ENCODE measurements at regions not wholly inside any gene's neighbourhood (a gene's known extent, or its start where the extent isn't known, plus 50 kb on each side); places are given as distances from the start of the nearest gene placed in this dataset.
"Not testable (repeated sequence)": the region's sequence is repeated elsewhere in the genome, so short reads cannot be mapped to it uniquely, and the experiment has no call there.

DNA sequence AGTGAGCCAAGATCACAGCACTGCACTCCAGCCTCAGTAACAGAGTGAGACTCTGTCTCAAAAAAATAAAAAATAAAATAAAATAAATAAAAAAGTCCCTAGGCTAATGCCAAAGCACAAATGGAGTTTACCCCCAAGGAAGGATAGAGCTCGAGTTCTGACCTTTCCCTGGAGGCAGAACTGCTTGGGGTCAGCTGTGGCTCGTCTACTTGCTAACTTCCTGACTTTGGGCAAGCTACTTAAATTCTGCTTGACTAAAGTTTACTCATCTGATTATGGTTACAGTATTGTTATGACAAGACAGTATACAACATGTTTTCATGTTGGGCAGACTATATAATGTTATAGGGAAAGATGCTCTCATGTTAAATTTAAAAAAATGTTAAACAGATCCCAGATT lies 359.2 kb downstream of the DNAH5 start:
- no peak for DNase-seq (ENCODE audit: low read depth in 1 of 2, low spot score in 1 of 2)
- TF ChIP-seq JUND (IDR thresholded peaks at IDR 0.05; ENCODE audit: low read depth): no peak

DNA sequence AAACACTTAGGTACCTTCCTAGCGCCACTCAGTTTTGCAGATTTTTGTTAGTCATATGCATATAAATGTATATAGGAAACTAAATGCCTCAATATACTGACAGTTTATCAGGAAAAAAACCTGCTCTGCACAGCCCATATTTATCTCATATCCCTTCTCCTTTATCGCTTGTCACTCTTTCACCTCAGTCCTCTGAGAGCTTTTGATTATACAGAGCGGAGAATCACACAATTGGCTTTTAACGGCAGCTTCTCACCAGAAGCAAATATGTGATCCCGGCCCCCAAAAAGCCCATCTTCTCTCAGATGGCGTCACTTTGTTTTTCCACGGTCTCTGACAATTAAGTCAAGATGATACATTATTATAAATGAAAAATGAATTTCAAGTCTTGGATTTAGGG lies 362.6 kb downstream of the DNAH5 start:
- DNase-seq (ENCODE audit: low read depth in 1 of 2, low spot score in 1 of 2): no peak
- in situ Hi-C loops (cut with HindIII; ENCODE audit: low pct_unique_long_range_greater_than_20kb, low sequenced_read_pairs): no loop called here
- TF ChIP-seq JUND (IDR thresholded peaks at IDR 0.05; ENCODE audit: low read depth): no peak

More for the DNA sequence above, 359.2 kb downstream of the DNAH5 start:
- in situ Hi-C loops (cut with HindIII; ENCODE audit: low pct_unique_long_range_greater_than_20kb, low sequenced_read_pairs): no loop called here

DNA sequence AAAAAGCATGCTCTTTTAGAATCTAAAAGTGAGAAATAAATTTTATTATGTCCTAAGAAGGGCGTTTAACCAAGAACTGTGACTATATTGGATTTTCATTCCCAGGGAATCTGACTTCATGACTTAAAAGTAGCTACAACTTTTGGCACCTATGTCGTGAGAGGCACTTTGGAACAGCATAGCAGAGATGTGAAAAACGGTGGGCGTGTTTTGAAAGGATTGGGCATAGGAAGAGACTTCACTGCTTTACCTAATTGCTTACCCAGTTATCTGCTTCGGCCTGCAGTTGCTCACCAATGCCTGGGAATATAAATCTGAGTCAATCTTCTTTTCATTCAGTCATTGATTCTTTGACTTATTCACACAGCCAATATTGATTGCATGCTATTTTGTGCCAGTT lies 363.4 kb downstream of the DNAH5 start:
- DNase-seq (ENCODE audit: low read depth in 1 of 2, low spot score in 1 of 2): no peak
- in situ Hi-C loops (cut with HindIII; ENCODE audit: low pct_unique_long_range_greater_than_20kb, low sequenced_read_pairs): no loop called here
- no peak for TF ChIP-seq JUND (IDR thresholded peaks at IDR 0.05; ENCODE audit: low read depth)

DNA sequence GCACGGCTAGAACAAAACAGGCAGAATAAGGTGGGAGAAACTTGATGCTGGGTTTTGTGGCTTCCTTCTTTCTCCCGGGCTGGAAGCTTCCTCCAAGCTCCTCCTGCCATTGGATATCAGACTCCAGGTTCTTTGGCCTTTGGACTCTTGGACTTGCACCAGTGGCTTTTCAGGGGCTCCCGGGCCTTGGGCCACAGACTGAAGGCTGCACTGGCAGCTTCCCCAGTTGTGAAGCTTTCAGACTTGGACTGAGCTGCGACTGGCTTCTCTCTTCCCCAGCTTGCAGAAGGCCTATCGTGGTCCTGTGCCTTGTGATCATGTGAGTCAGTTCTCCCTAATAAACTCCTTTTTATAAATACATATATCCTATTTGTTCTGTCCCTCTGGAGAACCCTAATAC lies 364.4 kb downstream of the DNAH5 start:
- in situ Hi-C loops (cut with HindIII; ENCODE audit: low pct_unique_long_range_greater_than_20kb, low sequenced_read_pairs): no loop called here
- no peak for TF ChIP-seq JUND (IDR thresholded peaks at IDR 0.05; ENCODE audit: low read depth)
- no peak for DNase-seq (ENCODE audit: low read depth in 1 of 2, low spot score in 1 of 2)

DNA sequence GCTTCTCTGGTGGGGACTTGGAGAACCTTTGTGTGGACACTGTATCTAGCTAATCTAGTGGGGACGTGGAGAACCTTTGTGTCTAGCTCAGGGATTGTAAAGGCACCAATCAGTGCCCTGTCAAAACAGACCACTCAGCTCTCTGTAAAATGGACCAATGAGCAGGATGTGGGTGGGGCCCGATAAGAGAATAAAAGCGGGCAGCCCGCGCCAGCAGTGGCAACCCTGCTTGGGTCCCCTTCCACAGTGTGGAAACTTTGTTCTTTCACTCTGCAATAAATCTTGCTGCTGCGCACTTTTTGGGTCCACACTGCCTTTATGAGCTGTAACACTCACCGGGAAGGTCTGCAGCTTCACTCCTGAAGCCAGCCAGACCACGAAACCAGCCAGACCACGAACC lies 365.4 kb downstream of the DNAH5 start:
- DNase-seq (ENCODE audit: low read depth in 1 of 2, low spot score in 1 of 2); in situ Hi-C loops (cut with HindIII; ENCODE audit: low pct_unique_long_range_greater_than_20kb, low sequenced_read_pairs): not testable (repeated sequence)

DNA sequence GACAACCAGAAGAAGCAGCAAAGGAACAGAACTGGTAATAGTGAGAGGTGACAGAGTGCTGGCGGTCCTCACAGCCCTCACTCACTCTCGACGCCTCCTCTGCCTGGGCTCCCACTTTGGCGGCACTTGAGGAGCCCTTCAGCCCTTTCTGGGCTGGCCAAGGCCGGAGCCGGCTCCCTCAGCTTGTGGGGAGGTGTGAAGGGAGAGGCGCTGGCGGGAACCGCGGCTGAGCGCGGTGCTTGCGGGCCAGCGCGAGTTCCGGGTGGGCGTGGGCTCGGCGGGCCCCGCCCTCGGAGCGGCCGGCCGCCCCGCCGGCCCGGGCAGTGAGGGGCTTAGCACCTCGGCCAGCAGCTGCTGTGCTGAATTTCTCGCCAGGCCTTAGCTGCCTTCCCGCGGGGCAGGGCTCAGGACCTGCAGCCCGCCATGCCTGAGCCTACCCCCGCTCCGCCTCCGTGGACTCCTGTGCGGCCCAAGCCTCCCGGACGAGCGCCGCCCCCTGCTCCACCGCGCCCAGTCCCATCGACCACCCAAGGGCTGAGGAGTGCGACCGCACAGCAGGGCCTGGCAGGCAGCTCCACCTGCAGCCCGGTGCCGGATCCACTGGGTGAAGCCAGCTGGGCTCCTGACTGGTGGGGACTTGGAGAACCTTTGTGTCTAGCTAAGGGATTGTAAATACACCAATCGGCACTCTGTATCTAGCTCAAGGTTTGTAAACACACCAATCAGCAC lies 366.0 kb downstream of the DNAH5 start:
- DNase-seq (ENCODE audit: low read depth in 1 of 2, low spot score in 1 of 2); in situ Hi-C loops (cut with HindIII; ENCODE audit: low pct_unique_long_range_greater_than_20kb, low sequenced_read_pairs): not testable (repeated sequence)

DNA sequence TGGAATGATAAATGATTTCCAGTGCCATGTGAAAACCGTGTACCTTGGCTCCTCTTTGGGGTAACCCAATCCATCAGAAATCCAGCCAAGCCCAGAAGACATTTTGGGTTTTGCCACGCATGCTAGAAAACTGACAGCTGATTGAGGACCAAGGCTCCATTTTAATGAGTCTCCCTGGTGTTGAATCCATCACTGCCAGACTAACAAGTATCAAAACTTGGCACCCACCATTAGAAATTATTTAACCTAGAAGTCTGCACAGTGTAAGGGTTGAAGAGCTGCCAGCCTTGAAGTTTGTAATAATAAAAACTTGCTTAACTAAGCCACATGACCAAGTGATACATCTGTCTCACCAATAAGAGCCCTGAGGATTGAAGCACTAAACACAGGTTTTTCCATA lies 369.9 kb downstream of the DNAH5 start:
- in situ Hi-C loops (cut with HindIII; ENCODE audit: low pct_unique_long_range_greater_than_20kb, low sequenced_read_pairs): no loop called here

DNA sequence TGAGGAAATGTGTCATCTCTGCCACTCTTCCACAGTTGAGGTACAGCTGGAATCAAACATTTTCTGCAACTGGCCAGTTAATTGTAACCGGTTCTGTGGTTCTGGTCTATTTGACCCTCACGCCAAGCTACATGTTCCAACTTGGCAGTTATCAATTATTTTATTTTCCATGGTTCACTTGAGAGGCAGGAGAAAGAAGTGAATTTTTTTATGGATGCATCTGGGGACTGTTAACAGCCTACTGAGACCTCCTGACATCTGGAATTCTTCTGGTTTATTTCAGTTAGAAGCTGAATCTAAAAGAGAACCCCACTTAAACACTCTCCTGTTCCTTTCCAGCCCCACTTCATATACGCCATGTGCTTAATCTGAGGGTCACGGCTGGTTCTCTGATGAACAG lies 372.3 kb downstream of the DNAH5 start:
- no peak for DNase-seq (ENCODE audit: low read depth in 1 of 2, low spot score in 1 of 2)
- no peak for TF ChIP-seq JUND (IDR thresholded peaks at IDR 0.05; ENCODE audit: low read depth)
- in situ Hi-C loops (cut with HindIII; ENCODE audit: low pct_unique_long_range_greater_than_20kb, low sequenced_read_pairs): no loop called here

More for the DNA sequence above, 369.9 kb downstream of the DNAH5 start:
- TF ChIP-seq JUND (IDR thresholded peaks at IDR 0.05; ENCODE audit: low read depth): no peak
- no peak for DNase-seq (ENCODE audit: low read depth in 1 of 2, low spot score in 1 of 2)

DNA sequence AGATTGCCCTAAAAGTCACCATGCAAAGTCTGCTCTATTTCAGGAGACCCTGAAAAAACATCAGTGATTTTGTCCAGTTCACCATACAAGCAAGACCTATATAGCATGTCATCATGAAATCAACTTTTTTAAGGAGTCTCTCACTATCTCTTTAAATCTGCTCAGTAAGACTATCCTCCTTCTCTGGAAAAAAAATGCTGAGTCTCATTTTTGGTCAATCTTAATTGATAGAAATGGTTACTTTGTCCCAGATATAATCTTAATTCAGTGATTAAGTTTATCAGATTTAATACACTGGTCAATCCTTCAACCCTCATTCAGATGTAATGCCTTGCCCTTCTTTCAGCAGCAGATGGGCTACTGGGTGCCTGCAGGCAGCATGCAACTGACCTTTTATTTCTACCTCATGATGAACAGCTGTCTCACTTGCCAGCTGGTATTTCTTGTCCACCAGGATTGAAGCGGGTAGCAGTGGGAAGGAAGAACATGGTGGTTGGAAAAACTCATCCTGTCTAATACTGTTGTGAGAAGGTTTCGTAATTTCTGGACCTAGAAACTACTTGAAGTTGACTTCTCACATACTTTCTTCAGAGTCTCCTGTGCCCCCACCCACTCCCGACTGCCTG lies 375.3 kb downstream of the DNAH5 start:
- no peak for DNase-seq (ENCODE audit: low read depth in 1 of 2, low spot score in 1 of 2)
- TF ChIP-seq JUND (IDR thresholded peaks at IDR 0.05; ENCODE audit: low read depth): no peak
- in situ Hi-C loops (cut with HindIII; ENCODE audit: low pct_unique_long_range_greater_than_20kb, low sequenced_read_pairs): no loop called here

DNA sequence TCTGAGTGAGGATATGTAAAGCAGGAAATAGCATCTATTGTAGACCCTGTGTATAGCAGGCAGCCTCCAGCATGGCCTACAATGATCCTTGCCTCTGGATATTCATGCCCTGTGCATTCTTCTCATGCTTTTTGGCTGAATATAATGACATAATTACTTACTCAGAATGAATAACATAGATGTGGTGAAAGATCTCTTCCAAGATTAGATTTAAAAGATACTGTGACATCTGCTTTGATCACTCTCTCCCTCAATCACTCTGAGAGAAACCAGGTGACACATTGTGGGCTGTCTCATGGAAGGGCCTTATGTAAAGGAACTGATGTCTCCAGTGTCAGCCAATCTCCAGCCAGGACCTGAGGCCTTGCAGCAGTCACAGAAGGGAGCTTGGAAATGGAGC lies 376.7 kb downstream of the DNAH5 start:
- no peak for TF ChIP-seq JUND (IDR thresholded peaks at IDR 0.05; ENCODE audit: low read depth)
- in situ Hi-C loops (cut with HindIII; ENCODE audit: low pct_unique_long_range_greater_than_20kb, low sequenced_read_pairs): no loop called here
- no peak for DNase-seq (ENCODE audit: low read depth in 1 of 2, low spot score in 1 of 2)

DNA sequence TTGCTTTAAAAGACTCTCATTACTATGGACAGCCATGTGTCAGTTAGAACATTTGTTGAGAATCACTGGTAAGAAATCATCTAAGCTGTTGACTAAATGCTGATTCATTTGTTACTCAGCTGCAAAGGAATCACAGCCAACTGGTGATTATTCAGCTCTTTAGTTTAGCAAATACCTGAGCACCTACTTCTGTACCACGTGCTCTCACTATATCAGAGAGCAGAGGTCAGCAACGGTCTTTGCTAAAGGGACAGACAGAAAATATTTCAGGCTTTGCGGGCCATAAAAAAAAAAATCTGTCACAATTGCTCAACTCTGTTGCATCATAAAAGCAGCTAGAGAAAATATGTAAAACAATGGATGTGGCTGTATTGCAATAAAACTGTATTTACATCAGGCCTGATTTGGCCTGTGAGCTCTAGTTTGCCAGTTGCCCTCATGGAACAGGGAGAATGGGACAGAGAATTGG lies 377.6 kb downstream of the DNAH5 start:
- in situ Hi-C loops (cut with HindIII; ENCODE audit: low pct_unique_long_range_greater_than_20kb, low sequenced_read_pairs): no loop called here
- no peak for TF ChIP-seq JUND (IDR thresholded peaks at IDR 0.05; ENCODE audit: low read depth)
- no peak for DNase-seq (ENCODE audit: low read depth in 1 of 2, low spot score in 1 of 2)

DNA sequence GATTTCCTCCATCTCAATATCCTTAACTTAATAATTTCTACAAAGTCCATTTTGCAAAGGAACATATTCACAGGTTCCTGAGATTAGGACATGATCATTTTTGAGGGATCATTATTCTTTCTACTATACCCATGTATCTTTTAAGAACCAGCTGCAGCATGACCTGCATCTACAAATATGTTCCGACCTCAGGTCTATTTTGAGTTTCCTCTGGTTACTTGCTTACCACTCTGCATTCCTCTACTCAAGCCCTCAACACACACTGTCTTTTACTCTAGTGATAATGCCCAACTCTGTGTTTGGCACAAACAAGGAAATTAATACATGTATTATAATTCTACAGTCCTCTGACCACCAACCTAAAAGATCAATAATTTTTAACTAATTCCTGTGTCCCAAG lies 386.1 kb downstream of the DNAH5 start:
- in situ Hi-C loops (cut with HindIII; ENCODE audit: low pct_unique_long_range_greater_than_20kb, low sequenced_read_pairs): no loop called here
- TF ChIP-seq JUND (IDR thresholded peaks at IDR 0.05; ENCODE audit: low read depth): no peak
- DNase-seq (ENCODE audit: low read depth in 1 of 2, low spot score in 1 of 2): no peak

DNA sequence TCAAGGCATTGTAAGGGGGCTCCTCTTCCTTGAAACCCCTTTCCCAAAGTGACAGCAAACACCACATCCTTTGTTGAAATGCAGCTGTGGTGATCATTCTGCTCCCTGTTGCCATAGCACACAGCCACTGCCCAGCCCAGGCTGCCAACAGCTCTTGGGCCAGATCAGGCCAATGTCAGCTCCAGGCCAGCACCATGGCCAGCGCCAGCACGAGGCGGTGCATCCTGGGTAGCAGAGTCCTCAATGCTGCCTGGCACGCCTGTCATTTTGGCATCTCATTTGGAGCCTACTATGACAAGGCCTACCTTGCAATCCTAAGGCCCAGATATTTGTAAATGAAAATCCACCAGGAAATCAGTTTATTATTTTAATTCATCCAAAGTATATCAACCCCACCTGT lies 390.6 kb downstream of the DNAH5 start:
- in situ Hi-C loops (cut with HindIII; ENCODE audit: low pct_unique_long_range_greater_than_20kb, low sequenced_read_pairs): no loop called here
- TF ChIP-seq JUND (IDR thresholded peaks at IDR 0.05; ENCODE audit: low read depth): no peak
- peak; percentile 24 to 58 for DNase-seq (ENCODE audit: low read depth in 1 of 2, low spot score in 1 of 2)

DNA sequence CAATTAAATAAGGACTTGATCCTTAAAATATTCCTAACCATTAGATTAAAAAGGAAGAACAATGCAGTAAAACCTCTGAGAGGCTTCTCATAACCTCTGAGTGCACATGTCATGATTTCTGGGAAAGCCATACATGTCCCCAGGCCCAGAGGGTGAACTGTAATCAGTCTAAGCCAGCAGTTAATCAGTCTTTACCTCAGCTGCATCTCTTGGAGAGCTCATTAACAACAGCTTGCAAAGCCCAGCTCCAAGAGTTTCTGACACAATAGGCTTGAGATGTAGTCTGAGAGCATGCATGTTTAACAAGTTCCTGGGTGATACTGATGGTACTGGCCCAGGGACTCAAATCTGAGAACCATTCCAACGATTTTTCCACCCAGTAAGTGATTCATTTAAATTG lies 392.1 kb downstream of the DNAH5 start:
- DNase-seq (ENCODE audit: low read depth in 1 of 2, low spot score in 1 of 2): no peak
- in situ Hi-C loops (cut with HindIII; ENCODE audit: low pct_unique_long_range_greater_than_20kb, low sequenced_read_pairs): no loop called here
- TF ChIP-seq JUND (IDR thresholded peaks at IDR 0.05; ENCODE audit: low read depth): no peak

Data from T47D (cell line).